ENCODE measurements at regions not wholly inside any gene's neighbourhood (a gene's known extent, or its start where the extent isn't known, plus 50 kb on each side); places are given as distances from the start of the nearest gene placed in this dataset.

- no peak for DNase-seq (ENCODE audit: low read depth in 2 of 2)
Observed at GRCh38 chr12:66910366-66910974, 231.6 kb upstream of the GRIP1 start.

- DNase-seq (ENCODE audit: low read depth in 2 of 2): no peak
Observed at GRCh38 chr12:66915306-66915904, 236.5 kb upstream of the GRIP1 start.

DNA sequence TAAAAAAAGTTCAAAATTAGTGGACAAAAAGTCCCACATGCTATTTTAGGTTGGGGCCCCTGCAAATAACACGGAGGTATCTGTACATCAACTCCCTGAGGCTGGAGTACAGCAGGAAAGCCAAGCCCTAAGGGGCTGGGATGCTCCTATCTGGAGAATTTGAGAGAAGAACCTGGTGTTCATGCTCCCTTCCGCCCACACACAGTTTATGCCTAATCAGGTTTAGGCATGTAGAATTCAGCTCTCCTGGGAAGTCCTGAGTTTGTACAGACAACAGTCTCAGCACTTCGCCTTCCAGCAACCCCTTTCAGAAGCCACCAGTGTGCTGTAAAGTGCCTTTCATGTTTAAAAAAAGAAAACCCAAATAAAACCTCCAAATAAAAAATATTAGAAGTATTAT is 237.3 kb upstream of the GRIP1 start:
- DNase-seq (ENCODE audit: low read depth in 2 of 2): no peak

GRCh38 chr12:66919466-66919865 is 240.6 kb upstream of the GRIP1 start:
- DNase-seq (ENCODE audit: low read depth in 2 of 2): no peak

- no peak for DNase-seq (ENCODE audit: low read depth in 2 of 2)
Observed at GRCh38 chr12:66920205-66920604, 241.3 kb upstream of the GRIP1 start.

- no peak for DNase-seq (ENCODE audit: low read depth in 2 of 2)
Observed at GRCh38 chr12:66921151-66921550, 242.3 kb upstream of the GRIP1 start.

DNA sequence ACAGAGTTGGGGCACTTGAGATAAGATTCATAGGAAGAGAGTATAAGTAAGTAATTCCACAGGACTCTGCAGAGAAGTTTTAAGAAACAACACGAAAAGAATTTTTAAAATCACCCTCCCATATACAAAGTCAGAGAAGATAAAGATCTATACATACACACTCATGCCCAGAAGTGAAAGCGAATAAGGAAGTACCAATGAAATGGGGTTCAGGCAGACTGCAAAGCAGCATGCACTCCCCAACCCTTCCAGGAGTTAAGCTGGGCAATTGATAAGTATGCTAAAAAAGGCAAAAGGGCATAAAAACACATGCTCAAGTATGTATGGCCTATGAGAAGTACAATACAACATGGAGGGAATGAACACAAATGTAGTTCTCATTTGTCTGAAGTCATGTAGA is 246.2 kb upstream of the GRIP1 start:
- DNase-seq (ENCODE audit: low read depth in 2 of 2): no peak

- DNase-seq (ENCODE audit: low read depth in 2 of 2): no peak
Observed at GRCh38 chr12:66929121-66929520, 250.2 kb upstream of the GRIP1 start.

DNA sequence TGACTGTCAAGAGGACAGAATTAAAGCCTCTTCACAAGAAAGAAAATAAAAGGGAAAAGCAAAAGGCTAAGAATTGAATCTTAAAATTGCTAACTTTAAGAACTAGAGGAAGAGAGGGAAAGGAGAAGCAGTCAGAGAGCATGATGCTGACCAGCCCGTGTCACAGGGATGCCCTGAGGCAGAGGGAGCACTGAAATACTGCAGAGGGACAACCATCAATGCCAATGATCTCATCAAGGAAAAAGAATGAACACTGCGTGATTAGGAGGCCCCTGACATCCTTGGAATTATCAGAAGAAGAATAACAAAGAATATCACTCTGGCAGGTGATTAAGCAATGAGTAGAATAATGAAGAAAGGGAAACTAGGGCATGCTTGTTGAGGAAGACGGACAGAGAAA is 252.2 kb upstream of the GRIP1 start:
- DNase-seq (ENCODE audit: low read depth in 2 of 2): no peak

- no peak for DNase-seq (ENCODE audit: low read depth in 2 of 2)
Observed at GRCh38 chr12:66932126-66932525, 253.2 kb upstream of the GRIP1 start.

DNA sequence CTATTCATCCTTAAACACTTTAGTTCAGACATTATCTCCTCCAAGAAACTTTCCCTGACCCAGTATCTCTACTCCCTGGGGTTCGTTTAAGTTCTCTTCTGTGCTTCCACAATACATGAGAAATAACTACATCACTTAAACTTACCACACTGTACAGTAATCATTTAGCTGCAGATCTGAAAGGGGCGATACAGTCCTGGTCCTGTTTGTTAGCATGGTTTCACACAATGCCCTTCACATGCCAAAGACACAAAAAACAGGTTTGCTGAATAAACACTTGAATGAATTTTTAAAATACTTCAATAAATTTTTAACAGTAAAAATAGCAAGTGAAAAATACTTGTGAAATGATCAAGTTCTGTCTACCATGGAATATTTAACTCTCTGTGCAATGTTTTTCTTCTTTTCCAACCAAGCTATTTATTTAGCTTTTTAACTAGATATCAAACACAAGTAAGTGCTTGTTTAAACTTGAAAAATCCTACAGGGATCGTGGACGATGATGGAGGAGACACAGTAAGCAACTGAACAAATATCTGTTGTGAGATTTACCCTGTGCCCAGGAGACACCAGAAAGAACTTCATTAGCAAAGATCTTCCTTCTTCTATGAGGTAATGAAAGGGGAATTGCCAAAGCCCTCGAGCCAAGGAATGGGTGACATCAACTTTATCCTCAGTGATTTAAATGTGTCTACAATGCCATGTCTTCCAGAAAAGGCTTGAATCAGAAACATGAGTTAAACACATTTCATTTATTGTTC is 255.6 kb upstream of the GRIP1 start:
- no peak for DNase-seq (ENCODE audit: low read depth in 2 of 2)

DNA sequence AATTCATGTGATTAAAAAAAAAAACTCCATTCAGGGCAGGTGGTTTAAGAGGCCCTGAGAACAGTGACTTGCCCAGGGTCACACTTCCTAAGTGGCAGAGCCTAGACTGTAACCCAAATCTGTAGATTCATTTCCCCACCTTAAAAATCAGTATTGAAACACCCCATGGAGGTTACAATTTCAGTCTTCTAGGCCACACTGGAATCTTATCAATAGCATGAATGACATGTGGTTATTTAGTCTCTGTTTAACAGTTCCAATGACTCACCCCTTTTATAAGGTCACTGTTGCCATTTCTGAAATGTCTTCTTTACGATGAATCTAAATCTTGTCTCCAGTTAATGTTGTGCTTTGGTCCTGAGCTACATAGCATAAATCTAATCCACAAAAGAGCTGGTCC is 262.3 kb upstream of the GRIP1 start:
- DNase-seq (ENCODE audit: low read depth in 2 of 2): no peak

DNA sequence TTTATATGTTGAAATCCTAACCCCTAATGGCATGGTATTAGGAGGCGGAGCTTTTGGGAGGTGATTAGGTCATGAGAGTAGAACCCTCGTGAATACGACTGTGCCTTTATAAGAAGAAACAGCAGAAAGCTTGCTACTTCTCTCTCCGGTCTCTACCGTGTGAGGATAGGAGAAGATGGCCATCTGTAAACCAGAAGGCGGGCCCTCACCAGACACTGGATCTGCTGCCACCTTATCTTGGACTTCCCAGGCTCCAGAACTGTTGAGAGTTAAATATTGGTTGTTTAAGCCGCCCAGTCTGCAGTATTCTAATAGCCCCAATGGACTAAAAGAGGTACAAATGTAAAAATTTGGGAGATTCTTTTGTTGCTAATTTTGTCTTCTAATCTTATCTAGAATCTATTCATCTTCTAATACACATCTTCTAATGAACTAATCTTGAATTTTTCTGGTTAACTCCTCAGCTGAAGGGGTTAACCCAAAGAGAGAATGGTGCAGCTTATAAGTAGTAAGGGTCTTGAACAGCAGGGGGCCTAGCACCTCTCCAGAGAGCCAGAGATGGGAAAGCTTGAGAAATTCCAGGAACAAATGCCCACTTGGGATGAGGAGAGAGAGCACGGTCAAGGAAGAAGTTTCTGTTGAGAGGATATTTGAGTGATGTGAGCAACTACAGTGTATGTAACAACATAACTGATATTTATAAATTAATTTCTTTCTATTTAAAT is 264.0 kb upstream of the GRIP1 start:
- no peak for DNase-seq (ENCODE audit: low read depth in 2 of 2)

- no peak for DNase-seq (ENCODE audit: low read depth in 2 of 2)
Observed at GRCh38 chr12:66944365-66944764, 265.5 kb upstream of the GRIP1 start.

GRCh38 chr12:66945189-66945817 is 266.4 kb upstream of the GRIP1 start:
- DNase-seq (ENCODE audit: low read depth in 2 of 2): no peak

- DNase-seq (ENCODE audit: low read depth in 2 of 2): no peak
Observed at GRCh38 chr12:66947119-66947518, 268.2 kb upstream of the GRIP1 start.

GRCh38 chr12:66952668-66953067 is 273.8 kb upstream of the GRIP1 start:
- no peak for DNase-seq (ENCODE audit: low read depth in 2 of 2)

DNA sequence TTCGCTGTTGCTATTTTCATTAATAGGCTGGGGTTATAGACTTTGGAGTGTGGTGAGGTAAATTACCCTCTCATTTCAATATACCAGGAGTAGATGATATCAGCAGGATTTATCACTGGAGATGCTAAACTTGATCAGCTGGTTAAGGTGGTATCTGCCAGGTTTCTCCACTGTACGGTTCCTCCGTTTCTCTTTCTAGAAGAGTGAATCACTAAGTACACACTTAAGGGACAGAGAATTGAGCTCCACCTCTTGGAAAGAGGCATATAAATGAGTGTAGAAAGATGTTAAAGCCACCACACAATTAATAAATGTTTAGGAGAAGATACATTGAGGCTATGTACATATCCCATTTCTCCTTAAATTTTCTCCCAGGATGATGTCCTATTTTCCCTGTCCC is 277.4 kb upstream of the GRIP1 start:
- DNase-seq (ENCODE audit: low read depth in 2 of 2): no peak

- no peak for DNase-seq (ENCODE audit: low read depth in 2 of 2)
Observed at GRCh38 chr12:66959276-66959675, 280.4 kb upstream of the GRIP1 start.

DNA sequence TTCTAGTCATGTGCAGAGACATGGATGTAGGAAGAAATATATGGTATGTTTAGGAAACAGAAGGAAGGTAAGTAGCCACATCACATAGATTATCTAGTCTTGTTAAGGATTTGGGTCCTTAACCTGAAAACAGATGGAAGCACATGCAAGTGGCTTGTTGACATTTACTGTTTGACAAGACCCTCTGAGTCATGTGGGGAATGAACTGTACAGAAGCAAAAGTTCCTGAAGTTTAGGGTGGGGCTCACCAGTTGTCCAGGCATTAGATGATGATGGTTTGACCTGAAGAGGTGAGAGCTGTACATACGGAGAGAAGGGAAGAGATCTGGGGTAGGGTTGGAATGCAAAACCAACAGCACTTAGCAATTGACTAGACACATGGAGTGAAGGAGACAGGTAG is 281.1 kb upstream of the GRIP1 start:
- no peak for DNase-seq (ENCODE audit: low read depth in 2 of 2)

DNA sequence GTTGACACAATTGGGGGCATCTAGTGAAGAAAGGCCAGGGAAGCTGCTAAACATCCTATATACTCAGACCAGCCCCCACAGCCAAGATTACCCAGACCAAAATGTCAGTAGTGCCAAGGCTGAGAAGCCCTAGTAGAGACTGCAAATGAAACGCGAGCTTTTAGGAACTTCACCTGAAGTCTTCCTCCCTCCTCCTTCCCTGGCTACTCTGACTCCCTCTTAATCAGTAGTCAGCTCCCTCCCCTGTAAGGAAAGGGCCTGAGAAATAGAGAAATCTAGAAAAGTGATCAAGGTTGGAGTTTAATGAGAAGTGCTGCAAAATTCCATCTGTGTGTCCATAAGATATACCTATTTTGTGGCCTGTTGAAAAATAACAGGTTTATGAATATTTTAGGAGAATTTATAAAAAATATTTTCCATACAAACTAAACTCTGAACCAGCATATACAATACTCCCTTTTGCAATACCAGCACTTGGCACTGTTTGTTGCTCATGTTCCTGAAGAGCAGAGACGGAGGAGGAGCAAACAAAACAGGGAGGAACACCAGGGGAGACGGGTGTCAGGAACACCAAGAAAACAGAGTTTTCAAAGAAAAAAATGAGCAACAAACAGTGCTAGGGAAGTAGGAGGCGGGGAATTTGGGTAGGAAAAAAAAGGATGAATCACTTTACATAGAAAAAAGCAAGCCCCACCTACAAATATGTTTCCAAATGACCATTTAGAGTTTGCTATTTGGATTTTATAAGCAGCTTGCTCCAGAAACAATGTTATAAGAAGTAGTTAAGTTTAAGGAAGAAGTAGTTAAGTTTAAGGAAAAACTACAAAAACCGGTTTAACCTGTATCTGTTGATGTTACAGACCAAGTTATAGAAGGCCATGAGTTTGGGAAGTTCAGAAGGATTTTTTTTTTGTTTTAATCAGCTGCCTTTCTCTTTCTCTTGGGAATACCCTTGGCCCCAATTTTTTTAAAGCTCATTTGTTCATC is 282.1 kb upstream of the GRIP1 start:
- DNase-seq (ENCODE audit: low read depth in 2 of 2): no peak
